ENCODE measurements at regions not wholly inside any gene's neighbourhood (a gene's known extent, or its start where the extent isn't known, plus 50 kb on each side); places are given as distances from the start of the nearest gene placed in this dataset.

GRCh38 chr1:217343907-217344306 lies 287.0 kb downstream of the GPATCH2 start:
- TF ChIP-seq, protein P1, sequence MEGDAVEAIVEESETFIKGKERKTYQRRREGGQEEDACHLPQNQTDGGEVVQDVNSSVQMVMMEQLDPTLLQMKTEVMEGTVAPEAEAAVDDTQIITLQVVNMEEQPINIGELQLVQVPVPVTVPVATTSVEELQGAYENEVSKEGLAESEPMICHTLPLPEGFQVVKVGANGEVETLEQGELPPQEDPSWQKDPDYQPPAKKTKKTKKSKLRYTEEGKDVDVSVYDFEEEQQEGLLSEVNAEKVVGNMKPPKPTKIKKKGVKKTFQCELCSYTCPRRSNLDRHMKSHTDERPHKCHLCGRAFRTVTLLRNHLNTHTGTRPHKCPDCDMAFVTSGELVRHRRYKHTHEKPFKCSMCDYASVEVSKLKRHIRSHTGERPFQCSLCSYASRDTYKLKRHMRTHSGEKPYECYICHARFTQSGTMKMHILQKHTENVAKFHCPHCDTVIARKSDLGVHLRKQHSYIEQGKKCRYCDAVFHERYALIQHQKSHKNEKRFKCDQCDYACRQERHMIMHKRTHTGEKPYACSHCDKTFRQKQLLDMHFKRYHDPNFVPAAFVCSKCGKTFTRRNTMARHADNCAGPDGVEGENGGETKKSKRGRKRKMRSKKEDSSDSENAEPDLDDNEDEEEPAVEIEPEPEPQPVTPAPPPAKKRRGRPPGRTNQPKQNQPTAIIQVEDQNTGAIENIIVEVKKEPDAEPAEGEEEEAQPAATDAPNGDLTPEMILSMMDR (IDR thresholded peaks at IDR 0.05) = no peak
- no peak for TF ChIP-seq POLR2A (IDR thresholded peaks at IDR 0.05)
